ENCODE measurements at regions not wholly inside any gene's neighbourhood (a gene's known extent, or its start where the extent isn't known, plus 50 kb on each side); places are given as distances from the start of the nearest gene placed in this dataset.

GRCh38 chr4:104866809-104867208, 279.9 kb upstream of the TET2 start:
- no peak overlapping the region for H3K27ac ChIP-seq
- TF ChIP-seq CTCF (conservative IDR thresholded peaks at IDR 0.05; ENCODE audit: low read depth) = no peak
- ChIA-PET CTCF (no interaction called here), POLR2A (ENCODE audit: low non-redundant PET) (no interaction called here)
- DNase-seq (ENCODE audit: low spot score) = no peak

- no peak for TF ChIP-seq CTCF (conservative IDR thresholded peaks at IDR 0.05; ENCODE audit: low read depth)
- no peak for DNase-seq (ENCODE audit: low spot score)
- H3K27ac ChIP-seq = no peak overlapping the region
- CTCF ChIA-PET = interaction anchor here (0.6 kb wide), 1 partner anchor 82 kb away, joined by 3 read pairs; no protein-coding TSS in a partner anchor
- POLR2A ChIA-PET (ENCODE audit: low non-redundant PET) = no interaction called here
These were observed 278.1 kb upstream of the TET2 start for GRCh38 chr4:104868533-104868932.

GRCh38 chr4:104868958-104869357, 277.7 kb upstream of the TET2 start:
- CTCF ChIA-PET = no interaction called here
- H3K27ac ChIP-seq = no peak overlapping the region
- no peak for DNase-seq (ENCODE audit: low spot score)
- no peak for TF ChIP-seq CTCF (conservative IDR thresholded peaks at IDR 0.05; ENCODE audit: low read depth)
- POLR2A ChIA-PET (ENCODE audit: low non-redundant PET) = no interaction called here

- TF ChIP-seq CTCF (conservative IDR thresholded peaks at IDR 0.05; ENCODE audit: low read depth) = no peak
- DNase-seq (ENCODE audit: low spot score) = no peak
- no peak overlapping the region for H3K27ac ChIP-seq
- CTCF ChIA-PET = no interaction called here
- POLR2A ChIA-PET (ENCODE audit: low non-redundant PET) = no interaction called here
These were observed 276.8 kb upstream of the TET2 start for GRCh38 chr4:104869831-104870230.

DNA sequence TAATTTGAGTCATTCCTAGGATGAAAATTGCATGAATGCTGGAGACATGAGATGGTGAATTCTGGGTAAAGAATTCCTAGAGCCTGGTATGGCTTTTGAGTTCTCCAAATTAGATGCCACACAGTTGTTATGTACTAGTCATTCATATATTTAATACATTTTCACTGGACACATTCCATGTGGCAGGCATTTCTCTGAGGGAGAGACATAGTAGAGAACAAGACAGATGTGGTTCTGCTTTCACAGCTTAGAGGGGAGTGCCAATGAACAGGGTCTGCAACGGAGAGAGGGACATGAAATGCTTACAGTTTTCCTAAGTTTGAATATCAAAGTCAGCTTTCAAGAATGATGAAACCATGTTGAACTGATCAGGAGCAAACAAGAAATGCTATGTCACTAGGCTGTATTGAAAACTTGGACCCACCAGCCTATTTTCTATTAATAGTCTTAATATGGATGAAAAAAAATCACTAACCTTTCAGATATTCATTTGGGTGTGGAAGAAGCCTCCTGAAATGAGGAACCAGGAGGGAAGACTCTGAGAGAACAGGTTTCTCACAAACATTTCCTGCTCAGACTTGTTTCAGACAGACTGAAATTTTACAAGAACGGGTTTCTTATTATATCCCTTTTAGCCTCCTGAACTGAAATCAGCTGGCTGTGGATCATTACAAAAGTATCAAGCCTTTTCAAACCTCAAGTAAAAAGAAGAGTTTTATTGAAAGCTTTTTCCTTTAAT, 276.0 kb upstream of the TET2 start:
- H3K27ac ChIP-seq = no peak overlapping the region
- ChIA-PET CTCF (interaction anchor here (0.7 kb wide), 2 partner anchors 10 to 90 kb away, joined by 4 to 6 read pairs; no protein-coding TSS in a partner anchor), POLR2A (ENCODE audit: low non-redundant PET) (no interaction called here)
- no peak for TF ChIP-seq CTCF (conservative IDR thresholded peaks at IDR 0.05; ENCODE audit: low read depth)
- DNase-seq (ENCODE audit: low spot score) = no peak

DNA sequence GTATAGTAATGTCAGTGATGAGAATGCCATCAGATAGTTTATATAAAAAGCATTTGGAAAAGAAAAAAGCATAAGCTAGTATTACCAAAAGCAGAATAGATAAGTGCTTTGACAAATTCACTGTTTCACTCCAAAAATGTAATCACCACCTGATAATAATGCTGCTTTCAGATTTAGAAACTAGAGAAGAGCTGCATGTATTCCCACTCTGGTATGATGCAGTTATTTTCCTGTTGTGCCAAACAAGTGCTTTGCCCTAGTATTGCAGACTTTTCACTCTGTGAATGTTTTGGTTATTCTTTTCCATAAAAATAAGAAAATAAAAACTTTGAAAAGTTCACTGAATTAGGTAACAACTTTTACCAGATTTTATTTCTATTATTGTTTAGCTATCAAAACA, 267.7 kb upstream of the TET2 start:
- ChIA-PET POLR2A (ENCODE audit: low non-redundant PET) (no interaction called here), CTCF (no interaction called here)
- DNase-seq (ENCODE audit: low spot score) = no peak
- TF ChIP-seq CTCF (conservative IDR thresholded peaks at IDR 0.05; ENCODE audit: low read depth) = no peak
- H3K27ac ChIP-seq = no peak overlapping the region

Data from RWPE1 (cell line).